ENCODE measurements at regions not wholly inside any gene's neighbourhood (a gene's known extent, or its start where the extent isn't known, plus 50 kb on each side); places are given as distances from the start of the nearest gene placed in this dataset.

- TF ChIP-seq EP300 (IDR thresholded peaks at IDR 0.05; ENCODE audit: borderline replicate concordance in 1 of 2, control insufficient read depth in 1 of 2, low read depth in 2 of 2, low read length in 2 of 2) (no peak), POLR2AphosphoS5 (IDR thresholded peaks at IDR 0.05; ENCODE audit: low read length) (no peak), RAD21 (IDR thresholded peaks at IDR 0.05; ENCODE audit: insufficient read depth, low read depth, low read length) (no peak), E4F1 (IDR thresholded peaks at IDR 0.05; ENCODE audit: borderline replicate concordance, partially characterized antibody) (no peak), REST (IDR thresholded peaks at IDR 0.05; ENCODE audit: low read depth, low read length) (no peak), NR2C2 (IDR thresholded peaks at IDR 0.05; ENCODE audit: borderline replicate concordance, control insufficient read depth, insufficient read length, low read depth) (no peak), CTCF (IDR thresholded peaks at IDR 0.05 in 2 of 3, conservative IDR thresholded peaks at IDR 0.05 in 1 of 3; ENCODE audit: control insufficient read depth in 2 of 3, extremely low read depth in 1 of 3, insufficient read depth in 1 of 3, low read depth in 3 of 3, low read length in 3 of 3) (no peak), POLR2A (IDR thresholded peaks at IDR 0.05; ENCODE audit: low read depth, low read length) (no peak), SP1 (IDR thresholded peaks at IDR 0.05; ENCODE audit: low read depth, low read length) (no peak), ZBTB33 (IDR thresholded peaks at IDR 0.05) (no peak), TARDBP (IDR thresholded peaks at IDR 0.05; ENCODE audit: borderline replicate concordance) (no peak), SMAD1 (IDR thresholded peaks at IDR 0.05; ENCODE audit: low read depth, partially characterized antibody) (no peak), FOS (IDR thresholded peaks at IDR 0.05; ENCODE audit: borderline replicate concordance, extremely low read depth, insufficient read length) (no peak)
These were observed 356.9 kb downstream of the ARL4A start for GRCh38 chr7:13044309-13044708.

Data from GM12878 (cell line).